Jurkat, Clone E6-1 (cell line): ENCODE measurements at regions not wholly inside any gene's neighbourhood (a gene's known extent, or its start where the extent isn't known, plus 50 kb on each side); places are given as distances from the start of the nearest gene placed in this dataset.

ENCODE experiments used
- DNase-seq: peaks from one replicate; pipeline ENCODE4 v3.0.0-alpha.2; 2011; ENCODE audit warnings: low read depth, low spot score
- H3K4me3 ChIP-seq: 2 replicates; pipeline ENCODE4 v1.5.1; 2011; ENCODE audit warnings: mild to moderate bottlenecking, low read length, control low read depth, moderate library complexity

DNA sequence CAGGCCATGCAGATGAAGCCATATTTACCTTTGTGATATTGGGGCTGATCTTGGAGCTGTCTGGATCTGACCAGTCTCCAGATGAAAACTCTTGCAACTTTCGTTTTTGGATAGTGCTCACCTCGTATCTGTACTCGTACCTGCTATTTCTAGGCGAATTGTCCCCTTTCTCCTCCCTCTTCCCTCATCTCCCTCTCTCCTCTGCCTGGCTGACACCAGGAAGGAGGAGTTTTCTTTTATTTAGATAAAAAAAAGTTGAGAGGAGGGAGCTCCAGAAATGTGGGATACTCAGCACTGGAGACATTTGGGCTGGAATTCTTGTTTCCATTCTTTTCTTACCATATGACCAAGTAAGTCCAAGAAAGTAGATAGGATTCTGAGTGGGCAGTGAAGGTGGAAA, 54.6 kb upstream of the ABL1 start:
- no peak overlapping the region for H3K4me3 ChIP-seq
- DNase-seq, result no peak

GRCh38 chr9:130780865-130781504, 54.1 kb upstream of the ABL1 start:
- H3K4me3 ChIP-seq, result no peak overlapping the region
- DNase-seq, result no peak

GRCh38 chr9:130781569-130781968, 53.5 kb upstream of the ABL1 start:
- no peak for DNase-seq
- no peak overlapping the region for H3K4me3 ChIP-seq

DNA sequence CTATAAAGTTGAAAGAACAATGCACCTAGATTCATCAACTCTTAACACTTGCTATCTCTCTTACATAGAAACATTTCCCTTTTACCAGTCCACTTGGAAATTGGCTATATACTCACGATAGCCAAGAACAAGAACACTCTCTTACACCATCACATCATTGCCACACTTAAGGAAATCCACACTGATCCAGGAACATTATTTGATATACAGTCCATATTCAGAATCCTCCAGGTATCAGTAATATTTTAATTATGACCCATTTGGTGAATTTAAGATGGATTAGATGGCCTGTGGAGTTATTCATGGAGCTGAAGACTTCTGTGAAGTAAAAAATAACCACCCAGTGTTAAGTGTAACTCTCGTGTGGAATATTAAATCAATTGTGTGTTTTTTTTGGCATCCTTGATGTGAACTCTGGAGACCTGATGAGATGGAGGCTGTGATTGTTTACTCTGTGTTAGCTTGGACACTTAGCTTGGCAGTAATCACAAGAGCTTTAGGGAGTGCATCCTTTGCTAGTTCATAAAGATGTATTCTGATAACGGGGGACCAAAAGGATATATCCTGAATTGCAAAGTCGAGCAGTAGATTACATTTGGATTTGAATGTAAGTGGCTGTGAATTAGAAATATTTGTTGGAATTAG, 52.0 kb upstream of the ABL1 start:
- no peak for DNase-seq
- no peak overlapping the region for H3K4me3 ChIP-seq

DNA sequence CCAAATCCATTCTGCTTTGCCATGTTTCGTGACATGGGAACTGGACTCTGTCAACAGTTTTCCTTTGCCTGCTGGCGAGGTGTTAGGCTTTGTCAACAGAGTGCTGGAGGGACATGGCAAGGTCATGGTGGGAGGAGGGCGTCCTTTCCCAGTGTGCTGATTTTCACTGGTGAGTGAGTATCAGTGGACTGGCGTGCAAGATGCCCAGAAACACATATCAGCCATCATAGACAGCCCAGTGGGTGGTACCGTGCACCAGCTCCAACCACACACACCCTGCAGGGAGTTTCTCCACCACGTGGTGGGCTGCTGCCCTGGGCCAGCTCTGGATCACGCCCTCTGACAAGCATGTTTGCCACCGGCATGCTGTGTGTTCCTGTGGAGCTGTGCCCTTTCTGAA, 50.0 kb upstream of the ABL1 start:
- no peak overlapping the region for H3K4me3 ChIP-seq

More for the DNA sequence above, 50.0 kb upstream of the ABL1 start:
- DNase-seq, result no peak
